T follicular helper cell (primary cell): ENCODE measurements at regions not wholly inside any gene's neighbourhood (a gene's known extent, or its start where the extent isn't known, plus 50 kb on each side); places are given as distances from the start of the nearest gene placed in this dataset.

Experiments used
- DNase-seq: peaks from one replicate; pipeline ENCODE4 v3.0.0-alpha.2; 2020; ENCODE audit warnings: low read depth

DNA sequence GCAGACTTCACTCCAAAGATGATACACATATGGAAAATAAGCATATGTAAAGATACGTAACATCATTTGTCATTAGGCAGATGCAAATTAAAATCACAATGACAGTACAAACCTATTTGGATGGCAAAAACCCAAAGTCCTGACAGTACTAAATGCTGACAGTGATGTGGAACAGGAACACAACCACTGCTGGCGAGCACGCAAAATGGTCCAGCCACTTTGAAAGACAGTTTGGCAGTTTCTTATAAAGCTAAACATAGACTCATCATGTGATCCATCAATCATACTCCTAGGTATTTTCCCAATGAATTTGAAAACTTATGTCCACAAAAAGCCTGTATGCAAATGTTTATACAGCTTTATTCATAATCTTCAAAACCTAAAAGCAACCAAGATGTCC lies 200.7 kb downstream of the RAMP3 start:
- DNase-seq = no peak

DNA sequence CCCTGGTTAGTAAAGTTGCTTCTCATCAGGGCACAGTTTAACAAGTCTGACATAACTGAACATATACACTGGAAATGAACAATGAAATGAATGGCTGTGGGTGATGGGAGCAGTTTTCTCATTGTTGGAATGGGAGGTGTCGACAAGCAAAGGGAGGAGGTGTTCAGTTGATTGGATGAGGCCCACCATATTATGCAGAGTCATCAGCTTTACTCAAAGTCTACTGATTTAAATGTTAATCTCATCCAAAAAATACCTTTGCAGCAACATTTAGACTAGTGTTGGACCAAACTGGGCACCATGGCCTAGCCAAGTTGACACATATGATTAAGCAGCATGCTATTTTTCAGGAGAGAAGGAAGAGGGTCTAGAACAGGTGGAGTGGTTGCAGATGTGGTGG lies 201.7 kb downstream of the RAMP3 start:
- no peak for DNase-seq

DNA sequence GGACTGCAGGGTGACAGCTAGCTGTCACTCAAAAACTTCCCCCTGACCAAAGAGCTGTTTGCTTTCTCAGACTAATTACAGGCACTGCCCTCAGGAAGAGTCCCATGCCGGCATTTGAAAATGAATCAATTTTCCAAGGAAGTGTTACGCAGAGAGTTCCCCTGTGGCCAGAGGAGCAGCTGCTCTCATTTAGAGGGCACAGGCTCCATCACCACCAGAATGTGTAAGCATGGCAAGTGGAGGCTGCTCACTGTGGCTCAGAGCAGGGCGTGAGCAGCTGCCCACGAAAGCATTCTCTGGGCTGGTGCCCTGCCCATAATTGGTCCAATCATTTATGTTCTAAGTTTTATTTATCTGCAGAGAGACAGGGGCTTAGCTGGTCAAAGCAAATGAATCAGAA lies 202.2 kb downstream of the RAMP3 start:
- no peak for DNase-seq

DNA sequence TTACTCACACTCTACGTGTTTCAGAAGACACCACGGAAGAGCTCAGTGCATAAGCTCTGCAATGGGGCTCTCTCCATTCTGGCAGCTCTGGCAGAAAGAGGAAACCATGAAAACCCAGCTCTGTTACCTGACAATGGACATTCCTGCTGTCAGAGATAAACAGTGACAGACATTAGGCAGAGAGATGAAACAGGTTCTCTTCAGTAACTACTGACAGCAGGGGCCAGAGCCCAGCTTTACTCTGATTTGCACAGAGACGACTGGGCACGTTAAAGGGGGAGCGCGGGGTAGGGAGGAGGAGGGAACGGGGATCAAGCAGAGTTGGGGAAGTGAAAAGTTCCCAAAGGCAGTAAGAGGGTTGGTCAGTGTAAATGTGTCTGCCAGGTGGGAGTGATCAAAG lies 206.1 kb downstream of the RAMP3 start:
- DNase-seq = no peak

GRCh38 chr7:45365341-45365740 lies 207.8 kb downstream of the RAMP3 start:
- no peak for DNase-seq

- DNase-seq = no peak
Measured at GRCh38 chr7:45366475-45366874, 207.7 kb upstream of the ADCY1 start.

- no peak for DNase-seq
Measured at GRCh38 chr7:45367026-45367425, 207.1 kb upstream of the ADCY1 start.

DNA sequence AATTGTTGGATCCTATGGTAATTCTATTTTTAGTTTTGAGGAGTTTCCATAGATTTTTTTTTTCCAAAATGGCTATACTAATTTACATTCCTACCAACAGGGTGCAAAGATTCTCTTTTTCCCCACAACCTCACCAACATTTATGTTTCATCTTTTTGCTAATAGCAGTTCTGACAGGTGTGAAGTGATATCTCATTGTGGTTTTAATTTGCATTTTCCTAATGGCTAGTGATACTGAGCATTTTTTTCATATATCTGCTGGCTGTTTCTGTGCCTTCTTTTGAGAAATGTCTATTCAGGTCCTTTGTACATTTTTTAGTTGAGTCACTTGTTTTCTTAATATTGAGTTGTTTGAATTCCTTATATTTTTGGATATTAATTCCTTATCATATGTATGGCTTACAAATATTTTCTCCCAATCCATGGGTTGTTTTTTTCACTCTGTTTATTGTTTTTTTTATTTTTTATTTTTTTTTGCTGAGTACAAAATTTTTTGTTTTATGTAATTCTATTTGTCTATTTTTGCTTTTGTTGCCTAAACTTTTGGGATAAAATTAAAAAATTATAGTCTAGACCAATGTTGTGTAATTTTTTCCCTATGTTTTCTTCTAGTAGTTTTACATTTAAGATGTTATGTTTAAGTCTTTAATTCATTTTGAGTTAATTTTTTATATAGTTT lies 205.9 kb upstream of the ADCY1 start:
- DNase-seq = no peak

DNA sequence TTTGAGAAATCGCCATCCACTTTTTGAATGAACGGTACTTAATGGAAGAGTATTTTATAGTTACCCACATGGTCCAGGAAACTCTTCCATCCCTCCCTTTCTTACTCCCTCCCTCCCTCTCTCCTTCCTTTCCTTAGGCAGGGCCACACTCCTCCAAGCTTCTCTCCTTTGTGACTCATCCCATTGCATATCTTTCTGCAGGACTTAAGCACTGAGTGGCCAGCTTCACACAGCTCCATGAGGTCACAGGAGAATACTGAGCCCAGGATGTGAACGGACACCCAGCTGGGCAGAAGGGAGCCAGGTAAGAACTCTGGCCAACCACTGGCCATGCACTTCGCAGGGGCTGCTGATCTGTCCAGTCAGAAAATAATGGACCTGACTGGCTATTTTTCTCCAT lies 189.7 kb upstream of the ADCY1 start:
- no peak for DNase-seq

- no peak for DNase-seq
Measured at GRCh38 chr7:45387837-45388236, 186.3 kb upstream of the ADCY1 start.

DNA sequence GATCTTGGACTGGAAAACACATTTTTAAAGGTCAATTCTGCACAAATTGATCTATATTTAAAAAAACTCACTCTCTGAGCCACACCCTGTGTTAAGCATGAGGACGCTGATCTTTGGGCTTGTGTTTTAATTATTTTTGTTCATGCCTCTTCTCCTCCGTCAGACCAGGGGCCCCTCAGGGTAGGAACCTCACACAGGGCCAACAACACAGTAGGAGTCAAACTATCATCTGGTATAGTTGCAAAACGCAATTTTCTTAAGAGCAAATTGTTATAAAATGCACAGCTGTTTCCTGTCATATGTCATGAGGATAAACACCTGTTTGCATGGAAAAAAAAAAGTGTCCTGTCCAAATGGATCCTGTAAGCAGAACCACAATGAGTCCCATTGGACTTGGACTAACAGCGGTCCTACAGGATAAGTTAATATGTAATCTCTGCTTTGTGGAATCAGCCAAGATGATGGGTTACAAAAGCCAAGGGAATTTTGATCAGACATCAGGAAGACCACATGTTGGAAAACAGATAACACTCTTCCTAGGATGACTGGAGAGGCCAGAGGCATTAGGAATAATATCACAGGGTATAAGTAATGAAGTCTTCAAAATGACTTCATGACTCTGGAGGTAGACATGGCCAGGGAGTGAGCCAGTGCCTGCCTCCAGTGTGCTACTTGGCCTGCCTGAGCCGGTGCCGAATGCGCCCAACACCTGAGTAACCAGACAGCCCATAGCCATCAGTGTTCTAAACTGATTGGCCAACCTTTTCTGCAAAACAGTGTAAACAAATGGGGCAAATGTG lies 184.9 kb upstream of the ADCY1 start:
- no peak for DNase-seq

DNA sequence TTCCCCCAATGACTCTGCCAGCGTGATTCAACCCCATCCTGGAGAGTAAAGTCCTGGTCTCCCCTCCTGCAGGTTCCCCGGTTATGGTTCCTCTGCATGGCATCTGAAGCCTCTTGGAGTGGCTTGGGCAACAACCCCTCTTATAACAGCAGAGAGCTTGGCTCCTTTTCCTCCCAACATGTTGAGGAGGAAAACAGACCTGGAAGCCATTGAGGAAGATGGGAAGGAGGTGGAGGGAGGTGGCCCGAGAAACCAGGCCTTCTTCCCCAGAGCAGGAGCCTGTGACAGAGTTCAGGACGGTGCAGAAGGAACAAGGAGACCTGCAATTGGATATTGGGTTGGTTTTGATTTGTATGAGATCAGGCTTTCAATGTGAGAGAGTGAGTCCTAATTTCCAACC lies 184.0 kb upstream of the ADCY1 start:
- no peak for DNase-seq

GRCh38 chr7:45390731-45391130 lies 183.4 kb upstream of the ADCY1 start:
- DNase-seq = no peak

- no peak for DNase-seq
Measured at GRCh38 chr7:45391618-45392451, 182.3 kb upstream of the ADCY1 start.

- no peak for DNase-seq
Measured at GRCh38 chr7:45394117-45394708, 180.0 kb upstream of the ADCY1 start.

DNA sequence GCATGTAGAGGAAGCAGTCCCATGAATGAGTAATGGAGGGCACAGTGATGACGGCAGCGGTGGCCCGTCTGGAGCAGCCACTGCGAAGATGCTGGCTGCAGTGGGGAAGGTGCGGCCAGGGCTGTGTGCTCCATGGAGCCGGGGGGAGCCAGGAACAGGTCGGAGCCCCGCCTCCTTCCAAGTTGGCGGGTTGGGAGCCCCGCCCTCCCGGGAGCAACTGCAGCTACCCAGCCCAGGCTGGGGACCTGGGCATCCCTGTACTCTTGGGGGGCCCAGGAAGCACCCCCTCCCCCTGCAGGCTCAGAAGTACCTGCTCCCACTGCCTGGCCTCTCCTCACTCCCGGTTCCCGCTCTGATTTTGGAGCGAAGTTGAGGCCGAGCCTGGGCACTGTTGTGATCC lies 175.1 kb upstream of the ADCY1 start:
- DNase-seq = no peak

DNA sequence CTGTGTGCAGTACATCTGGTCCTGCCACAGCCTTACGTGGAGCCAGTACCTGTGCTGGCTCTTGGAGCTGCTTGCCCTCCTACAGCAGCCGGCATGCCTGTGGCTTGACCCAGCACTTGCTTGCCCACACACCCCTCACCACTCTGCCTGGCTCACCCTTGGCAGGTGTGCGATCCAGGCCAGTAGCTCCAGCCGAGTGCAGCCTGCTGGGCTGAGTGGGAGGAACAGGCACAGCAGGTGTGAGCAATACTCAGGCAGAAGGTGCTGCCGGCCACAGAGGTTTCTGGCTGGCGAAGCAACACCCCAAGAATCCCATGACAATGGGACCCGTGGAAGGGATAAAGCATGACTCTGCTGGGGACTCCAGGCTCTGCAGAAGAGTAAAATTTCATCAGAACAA lies 173.5 kb upstream of the ADCY1 start:
- DNase-seq = no peak

DNA sequence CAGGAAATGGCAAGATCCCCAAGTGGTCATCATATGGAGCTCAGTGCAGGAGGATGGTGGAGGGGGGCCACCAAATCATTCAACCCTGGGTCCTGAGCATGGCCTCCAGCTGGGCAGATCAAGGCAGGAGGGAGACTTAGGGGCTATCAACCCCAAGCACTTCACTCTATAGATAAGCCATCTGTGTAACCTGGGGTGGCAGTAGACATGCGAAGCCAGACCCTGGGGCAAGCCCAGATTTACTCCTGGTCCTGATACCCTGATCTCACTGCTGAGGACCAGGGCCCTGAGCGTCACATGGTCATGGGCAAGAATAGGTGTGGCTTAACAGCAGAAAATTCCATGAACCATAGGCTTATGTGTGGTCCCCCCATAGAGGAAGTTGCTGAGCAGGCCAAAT lies 173.0 kb upstream of the ADCY1 start:
- no peak for DNase-seq

- no peak for DNase-seq
Measured at GRCh38 chr7:45401851-45402250, 172.3 kb upstream of the ADCY1 start.

DNA sequence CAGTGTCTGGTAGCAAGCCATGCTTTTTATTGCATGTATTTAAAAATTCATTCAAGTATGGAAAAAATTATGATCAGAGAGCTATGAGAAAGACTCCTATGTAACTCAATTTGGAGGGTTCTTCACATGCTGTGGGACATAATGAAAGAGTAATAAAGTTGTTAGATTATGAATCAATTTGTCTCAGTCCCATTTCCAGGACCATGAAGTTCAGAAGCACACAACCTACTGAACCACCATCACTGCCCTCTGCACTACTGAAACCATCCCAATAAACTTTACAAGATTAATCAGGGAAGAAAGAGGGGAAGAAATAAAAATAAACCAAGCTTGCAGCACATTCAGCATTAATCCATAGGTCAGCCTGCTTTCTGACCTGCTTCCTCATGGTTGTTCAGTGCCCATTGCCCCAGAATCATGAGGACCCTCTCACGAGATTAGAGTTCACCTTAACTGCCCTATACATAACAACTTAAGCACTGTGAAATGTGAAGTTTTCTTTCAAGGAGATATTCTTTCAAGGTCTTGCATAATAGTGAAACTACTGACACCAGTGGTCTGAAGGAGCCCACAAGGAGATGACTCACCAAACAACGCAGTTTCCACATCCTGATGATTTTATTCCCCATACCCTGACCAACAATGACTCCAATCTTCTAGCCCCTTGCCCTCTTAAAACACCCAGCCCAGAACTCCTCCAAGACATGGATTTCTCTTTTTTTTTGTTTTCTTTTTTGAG lies 171.5 kb upstream of the ADCY1 start:
- DNase-seq = no peak

DNA sequence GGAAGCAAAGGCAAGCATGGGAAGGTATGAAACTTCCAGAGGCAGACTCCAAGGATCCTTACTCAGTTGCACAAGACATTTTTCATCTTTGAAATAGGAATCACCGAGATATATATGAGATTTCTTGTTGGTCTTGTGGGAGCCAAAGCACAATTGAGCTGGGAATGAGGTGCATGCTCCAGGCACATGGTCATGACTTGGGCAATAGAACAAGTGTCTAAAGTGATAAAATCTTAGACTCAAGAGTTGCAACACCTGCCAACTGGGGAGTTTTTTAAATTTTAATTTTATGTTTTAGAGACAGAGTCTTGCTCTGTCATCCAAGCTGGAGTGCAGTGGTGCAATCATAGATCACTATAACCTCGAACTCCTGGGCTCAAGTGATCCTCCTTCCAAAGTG lies 169.5 kb upstream of the ADCY1 start:
- DNase-seq = no peak
